Thyroid gland (tissue), 4 donors: ENCODE measurements at regions not wholly inside any gene's neighbourhood (a gene's known extent, or its start where the extent isn't known, plus 50 kb on each side); places are given as distances from the start of the nearest gene placed in this dataset.

Experiments used
- DNase-seq, 2 donors: peaks; one replicate each; pipeline ENCODE4 v3.0.0-alpha.2; 2019
- H3K27ac ChIP-seq, 3 donors: fragments of 200-600 bp; sonication (generic); 1 replicate in 2 of 3; 2 replicates in 1 of 3; pipeline ENCODE4 v1.5.1; 2016 to 2019; ENCODE audit warnings: mild to moderate bottlenecking in 1 of 3, moderate library complexity in 1 of 3
- H3K27me3 ChIP-seq: fragments of 200-600 bp; sonication (generic); one replicate; pipeline ENCODE4 v1.5.1; 2019
- H3K36me3 ChIP-seq, 2 donors: fragments of 200-600 bp; sonication (generic); one replicate each; pipeline ENCODE4 v1.5.1; 2016 to 2019
- H3K4me1 ChIP-seq, 2 donors: fragments of 200-600 bp; sonication (generic); one replicate each; pipeline ENCODE4 v1.5.1; 2017 to 2019
- H3K4me3 ChIP-seq, 3 donors: fragments of 200-600 bp; sonication (generic); replicated peaks in 1 of 3; 1 replicate in 2 of 3; 2 replicates in 1 of 3; pipeline ENCODE4 v1.5.1; 2016; ENCODE audit warnings: mild to moderate bottlenecking in 1 of 3
- H3K9me3 ChIP-seq: fragments of 200-600 bp; sonication (generic); one replicate; pipeline ENCODE4 v1.5.1; 2017
- CTCF ChIP-seq, 6 experiments: fragments of 200-600 bp in 3 of 6; fragments of 450-650 bp in 3 of 6; sonication (generic) in 3 of 6; IDR thresholded peaks; one replicate each; pipeline ENCODE4 v1.5.1; 2016 to 2019; ENCODE audit warnings: antibody characterized with exemption in 6 of 6, mild to moderate bottlenecking in 2 of 6, inconsistent platforms in 1 of 6, moderate library complexity in 1 of 6
- POLR2A ChIP-seq, 2 donors: fragments of 450-650 bp; IDR thresholded peaks; one replicate each; pipeline ENCODE4 v1.6.1; 2017; ENCODE audit warnings: antibody characterized with exemption in 2 of 2, mild to moderate bottlenecking in 2 of 2, moderate library complexity in 1 of 2
- WGBS, 2 donors: methylation state at CpG; one replicate each; pipeline ENCODE4 v1.1.5; 2017; 5-methylcytosine and 5-hydroxymethylcytosine counted together
- intact Hi-C: fragments of 100-400 bp; cut with DNase I; formaldehyde crosslinking; loops from one replicate; pipeline ENCODE4 v1.15.1; 2023

GRCh38 chr9:82574911-82575310, 488.0 kb downstream of the RASEF start:
- no peaks in the 10 kb centered on the region for H3K9me3 ChIP-seq
- H3K36me3 ChIP-seq: no peaks in the 10 kb centered on the region
- DNase-seq: no peak
- intact Hi-C loops: no loop called here
- no peak overlapping the region for H3K4me3 ChIP-seq
- H3K27me3 ChIP-seq: no peaks in the 10 kb centered on the region
- H3K4me1 ChIP-seq: no peaks in the 10 kb centered on the region
- no peak for TF ChIP-seq CTCF (IDR thresholded peaks at IDR 0.05)
- TF ChIP-seq POLR2A (IDR thresholded peaks at IDR 0.05): no peak
- H3K27ac ChIP-seq: no peak overlapping the region

- Histone ChIP-seq H3K27me3 (no peaks in the 10 kb centered on the region), H3K9me3 (no peaks in the 10 kb centered on the region), H3K4me1 (no peaks in the 10 kb centered on the region), H3K36me3 (no peaks in the 10 kb centered on the region), H3K4me3 (no peak overlapping the region), H3K27ac (no peak overlapping the region)
- intact Hi-C loops: no loop called here
- no peak for DNase-seq
- 89 to 95% methylated on average over 2 of the region's 2 CpGs for WGBS, 2 donors
- TF ChIP-seq POLR2A (IDR thresholded peaks at IDR 0.05) (no peak), CTCF (IDR thresholded peaks at IDR 0.05) (no peak)
Measured at GRCh38 chr9:82580921-82581320, 482.0 kb downstream of the RASEF start.

GRCh38 chr9:82581516-82581915, 481.4 kb downstream of the RASEF start:
- WGBS, 2 donors: 97 to 100% methylated on average over 1 of the region's 1 CpG
- H3K27ac ChIP-seq: no peak overlapping the region

GRCh38 chr9:82581935-82582334, 481.0 kb downstream of the RASEF start:
- no peak overlapping the region for H3K4me3 ChIP-seq
- H3K9me3 ChIP-seq: no peaks in the 10 kb centered on the region
- no peak for TF ChIP-seq CTCF (IDR thresholded peaks at IDR 0.05)
- TF ChIP-seq POLR2A (IDR thresholded peaks at IDR 0.05): no peak
- no peak overlapping the region for H3K27ac ChIP-seq
- WGBS, 2 donors: 85 to 87% methylated on average over 5 of the region's 5 CpGs
- intact Hi-C loops: no loop called here
- no peaks in the 10 kb centered on the region for H3K27me3 ChIP-seq
- H3K36me3 ChIP-seq: no peaks in the 10 kb centered on the region
- DNase-seq: no peak
- no peaks in the 10 kb centered on the region for H3K4me1 ChIP-seq

More at GRCh38 chr9:82581516-82581915, 481.4 kb downstream of the RASEF start:
- TF ChIP-seq CTCF (IDR thresholded peaks at IDR 0.05): no peak
- TF ChIP-seq POLR2A (IDR thresholded peaks at IDR 0.05): no peak
- Histone ChIP-seq H3K4me1 (no peaks in the 10 kb centered on the region), H3K27me3 (no peaks in the 10 kb centered on the region), H3K9me3 (no peaks in the 10 kb centered on the region), H3K4me3 (no peak overlapping the region), H3K36me3 (no peaks in the 10 kb centered on the region)
- intact Hi-C loops: no loop called here
- DNase-seq: no peak

- 97 to 98% methylated on average over 1 of the region's 1 CpG for WGBS, 2 donors
- Histone ChIP-seq H3K27ac (no peak overlapping the region), H3K36me3 (no peaks in the 10 kb centered on the region), H3K4me1 (no peaks in the 10 kb centered on the region), H3K27me3 (no peaks in the 10 kb centered on the region), H3K9me3 (no peaks in the 10 kb centered on the region), H3K4me3 (no peak overlapping the region)
- TF ChIP-seq POLR2A (IDR thresholded peaks at IDR 0.05): no peak
- no peak for TF ChIP-seq CTCF (IDR thresholded peaks at IDR 0.05)
- intact Hi-C loops: no loop called here
- no peak for DNase-seq
Measured at GRCh38 chr9:82582693-82583092, 480.2 kb downstream of the RASEF start.
